DND-41 (cell line): ENCODE measurements at regions not wholly inside any gene's neighbourhood (a gene's known extent, or its start where the extent isn't known, plus 50 kb on each side); places are given as distances from the start of the nearest gene placed in this dataset.
"Not testable (repeated sequence)": the region's sequence is repeated elsewhere in the genome, so short reads cannot be mapped to it uniquely, and the experiment has no call there.

Source experiments
- ATAC-seq: fragments of 200-7000 bp; cut with Tn5 transposase; 3 replicates; pipeline ENCODE4 v1.9.1; 2021; ENCODE audit warnings: low read depth; ENCODE audit not compliant: insufficient read depth
- DNase-seq: peaks from one replicate; pipeline ENCODE4 v3.0.0-alpha.2; 2020
- H2AFZ ChIP-seq: 2 replicates; pipeline ENCODE4 v1.6.0; 2012; ENCODE audit warnings: low read depth, low read length
- H3K27ac ChIP-seq: 2 replicates; pipeline ENCODE4 v1.5.1; 2012; ENCODE audit warnings: low read length, inconsistent platforms
- H3K27me3 ChIP-seq: fragments of 200-600 bp; sonication (generic); 2 replicates; pipeline ENCODE4 v1.6.0; 2012; ENCODE audit warnings: low read length, mild to moderate bottlenecking, inconsistent platforms; ENCODE audit not compliant: insufficient read depth, poor library complexity
- H3K36me3 ChIP-seq: 2 replicates; pipeline ENCODE4 v1.5.1; 2012; ENCODE audit warnings: low read length, inconsistent platforms; ENCODE audit not compliant: insufficient read depth
- H3K4me1 ChIP-seq: 2 replicates; pipeline ENCODE4 v1.5.1; 2012; ENCODE audit warnings: mild to moderate bottlenecking, low read length; ENCODE audit not compliant: insufficient read depth
- H3K4me2 ChIP-seq: 2 replicates; pipeline ENCODE4 v1.6.0; 2012; ENCODE audit warnings: mild to moderate bottlenecking, moderate library complexity, low read length, inconsistent platforms; ENCODE audit not compliant: insufficient read depth
- H3K4me3 ChIP-seq, 2 experiments: fragments of 200-600 bp in 1 of 2; shearing (Covaris generic) in 1 of 2; 2 replicates each; pipeline ENCODE4 v1.5.1; 2012 to 2016; ENCODE audit warnings: inconsistent platforms in 2 of 2, low read length in 2 of 2, mild to moderate bottlenecking in 2 of 2, low read depth in 1 of 2, moderate library complexity in 1 of 2
- H3K79me2 ChIP-seq: 2 replicates; pipeline ENCODE4 v1.6.0; 2012; ENCODE audit warnings: low read length, inconsistent platforms; ENCODE audit not compliant: insufficient read depth
- H3K9ac ChIP-seq: 2 replicates; pipeline ENCODE4 v1.6.0; 2012; ENCODE audit warnings: low read depth, mild to moderate bottlenecking, inconsistent platforms, low read length, moderate library complexity
- H3K9me3 ChIP-seq: 2 replicates; pipeline ENCODE4 v1.5.1; 2012; ENCODE audit warnings: low read length, moderate library complexity, mild to moderate bottlenecking, inconsistent platforms; ENCODE audit not compliant: insufficient read depth, severe bottlenecking
- H4K20me1 ChIP-seq: 2 replicates; pipeline ENCODE4 v1.6.0; 2012; ENCODE audit warnings: low read length; ENCODE audit not compliant: insufficient read depth

DNA sequence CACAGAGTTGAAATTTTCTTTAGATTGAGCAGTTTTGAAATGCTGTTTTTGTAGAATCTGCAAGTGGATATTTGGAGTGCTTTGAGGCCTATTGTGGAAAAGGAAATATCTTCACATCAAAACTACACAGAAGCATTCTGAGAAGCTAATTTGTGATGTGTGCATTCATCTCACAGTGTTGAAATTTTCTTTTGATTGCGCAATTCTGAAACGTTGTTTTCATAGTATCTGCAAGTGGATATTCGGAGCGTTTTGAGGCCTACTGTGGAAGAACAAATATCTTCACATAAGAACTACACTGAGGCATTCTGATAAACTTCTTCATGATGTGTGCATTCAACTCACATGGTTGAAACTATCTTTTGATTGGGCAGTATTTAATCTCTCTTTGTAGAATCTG, 3143.4 kb upstream of the OR11H1 start:
- not testable (repeated sequence) for DNase-seq, H3K9me3 ChIP-seq, H4K20me1 ChIP-seq, H3K4me2 ChIP-seq, H3K79me2 ChIP-seq, H3K4me1 ChIP-seq, H2AFZ ChIP-seq, H3K4me3 ChIP-seq, H3K27ac ChIP-seq, ATAC-seq, H3K9ac ChIP-seq, H3K36me3 ChIP-seq, H3K27me3 ChIP-seq

DNA sequence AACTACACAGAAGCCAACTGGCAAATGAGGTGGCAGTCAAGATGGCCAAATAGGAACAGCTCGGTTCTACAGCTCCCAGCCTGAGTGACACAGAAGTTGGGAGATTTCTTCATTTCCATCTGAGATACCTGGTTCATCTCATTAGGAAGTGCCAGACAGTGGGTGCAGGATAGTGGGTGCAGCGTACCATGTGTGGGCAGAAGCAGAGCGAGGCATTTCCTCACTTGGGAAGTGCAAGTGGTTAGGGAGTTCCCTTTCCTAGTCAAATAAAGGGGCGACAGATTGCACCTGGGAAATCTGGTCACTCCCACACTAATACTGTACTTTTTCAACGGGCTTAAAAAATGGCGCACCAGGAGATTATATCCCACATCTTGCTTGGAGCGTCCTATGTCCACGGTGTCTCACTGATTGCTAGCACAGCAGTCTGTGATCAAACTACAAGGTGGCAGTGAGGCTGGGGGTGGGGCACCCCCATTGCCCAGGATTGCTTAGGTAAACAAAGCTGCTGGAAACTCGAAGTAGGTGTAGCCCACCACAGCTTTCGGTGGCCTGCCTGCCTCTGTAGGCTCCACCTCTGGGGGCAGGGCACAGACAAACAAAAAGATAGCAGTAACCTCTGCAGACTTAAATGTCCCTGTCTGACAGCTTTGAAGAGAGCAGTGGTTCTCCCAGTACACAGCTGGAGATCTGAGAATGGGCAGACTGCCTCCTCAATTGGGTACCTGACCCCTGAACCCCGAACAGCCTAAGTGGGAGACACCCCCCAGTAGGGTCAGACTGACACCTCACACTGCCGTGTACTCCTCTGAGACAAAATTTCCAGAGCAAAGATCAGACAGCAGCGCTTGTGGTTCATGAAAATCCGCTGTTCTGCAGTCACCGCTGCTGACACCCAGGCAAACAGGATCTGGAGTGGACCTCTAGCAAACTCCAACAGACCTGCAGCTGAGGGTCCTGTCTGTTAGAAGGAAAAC, 3138.9 kb upstream of the OR11H1 start:
- not testable (repeated sequence) for DNase-seq, H3K79me2 ChIP-seq, ATAC-seq, H3K4me1 ChIP-seq, H4K20me1 ChIP-seq, H3K27me3 ChIP-seq, H3K9ac ChIP-seq, H3K27ac ChIP-seq, H3K4me3 ChIP-seq, H2AFZ ChIP-seq, H3K4me2 ChIP-seq, H3K9me3 ChIP-seq, H3K36me3 ChIP-seq

DNA sequence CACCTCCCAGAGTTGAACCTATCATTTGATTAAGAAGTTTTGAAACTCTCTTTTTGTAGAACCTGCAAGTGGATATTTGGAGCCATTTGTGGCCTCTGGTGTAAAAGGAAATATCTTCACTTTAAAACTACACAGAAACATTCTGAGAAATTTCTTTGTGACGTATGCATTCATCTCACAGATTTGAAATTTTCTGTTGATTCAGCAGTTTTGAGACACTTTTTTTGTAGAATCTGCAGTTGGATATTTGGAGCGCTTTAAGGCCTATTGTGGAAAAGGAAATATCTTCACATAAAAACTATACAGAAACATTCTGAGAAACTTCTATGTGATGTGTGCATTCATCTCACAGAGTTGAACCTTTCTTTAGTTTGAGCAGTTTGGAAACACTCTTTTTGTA, 3130.7 kb upstream of the OR11H1 start:
- H3K4me2 ChIP-seq, H3K79me2 ChIP-seq, H3K36me3 ChIP-seq, H3K9me3 ChIP-seq, ATAC-seq, DNase-seq, H3K27ac ChIP-seq, H4K20me1 ChIP-seq, H3K27me3 ChIP-seq, H3K4me3 ChIP-seq, H3K9ac ChIP-seq, H3K4me1 ChIP-seq, H2AFZ ChIP-seq: not testable (repeated sequence)

DNA sequence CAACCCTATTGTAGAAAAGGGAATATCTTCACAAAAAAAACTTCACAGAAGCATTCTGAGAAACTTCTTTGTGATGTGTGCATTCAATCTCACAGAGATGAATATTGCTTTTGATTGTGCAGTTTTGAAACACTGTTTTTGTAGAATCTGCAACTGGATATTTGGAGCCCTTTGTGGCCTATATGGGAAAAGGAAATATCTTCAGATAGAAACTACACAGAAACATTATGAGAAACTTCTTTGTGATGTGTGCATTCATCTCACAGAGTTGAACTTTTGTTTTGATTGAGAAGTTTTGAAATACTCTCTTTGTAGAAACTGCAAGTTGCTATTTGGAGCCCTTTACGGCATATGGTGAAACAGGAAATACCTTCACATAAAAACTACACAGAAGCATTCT, 3126.1 kb upstream of the OR11H1 start:
- H3K9ac ChIP-seq, ATAC-seq, H3K27me3 ChIP-seq, H2AFZ ChIP-seq, H3K9me3 ChIP-seq, DNase-seq, H3K4me2 ChIP-seq, H3K79me2 ChIP-seq, H4K20me1 ChIP-seq, H3K36me3 ChIP-seq, H3K4me3 ChIP-seq: not testable (repeated sequence)
- Histone ChIP-seq H3K27ac (peak overlapping the region; percentile 39; the same call in 1 of the 2 replicates), H3K4me1 (peaks cover 15% of the 10 kb centered on the region)

DNA sequence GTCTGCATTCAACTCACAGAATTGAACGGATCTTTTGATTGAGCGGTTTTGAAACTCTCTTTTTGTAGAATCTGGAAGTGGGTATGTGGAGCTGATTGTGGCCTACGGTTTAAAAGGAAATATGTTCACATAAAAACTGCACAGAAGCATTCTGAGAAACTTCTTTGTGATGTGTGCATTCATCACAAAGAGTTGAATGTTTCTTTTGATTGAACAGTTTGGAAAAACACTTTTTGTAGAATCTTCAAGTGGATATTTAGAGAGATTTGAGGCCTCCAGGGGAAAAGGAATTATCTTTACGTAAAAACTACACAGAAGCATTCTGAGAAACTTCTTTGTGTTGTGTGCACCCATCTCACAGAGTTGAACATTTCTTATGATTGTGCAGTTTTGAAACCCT, 3125.5 kb upstream of the OR11H1 start:
- H3K9me3 ChIP-seq, H3K4me3 ChIP-seq, H2AFZ ChIP-seq, H4K20me1 ChIP-seq, H3K79me2 ChIP-seq, H3K27me3 ChIP-seq, H3K36me3 ChIP-seq, H3K27ac ChIP-seq, DNase-seq, ATAC-seq, H3K4me2 ChIP-seq, H3K9ac ChIP-seq: not testable (repeated sequence)
- H3K4me1 ChIP-seq, result peaks cover 15% of the 10 kb centered on the region

DNA sequence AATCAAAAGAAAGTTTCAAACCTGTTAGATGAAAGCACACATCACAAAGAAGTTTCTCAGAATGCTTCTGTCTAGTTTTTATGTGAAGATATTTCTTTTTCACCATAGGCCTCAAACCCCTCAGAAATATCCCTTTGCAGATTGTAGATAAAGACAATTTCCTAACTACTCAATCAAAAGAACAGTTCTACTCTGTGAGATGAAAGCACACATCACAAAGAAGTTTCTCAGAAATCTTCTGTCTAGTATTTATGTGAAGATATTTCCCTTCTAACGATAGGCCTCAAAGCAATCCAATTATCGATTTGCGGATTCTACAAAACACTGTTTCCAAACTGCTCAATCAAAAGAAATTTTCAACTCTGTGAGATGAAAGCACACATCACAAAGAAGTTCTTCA, 3092.1 kb upstream of the OR11H1 start:
- DNase-seq, H3K79me2 ChIP-seq, H3K27me3 ChIP-seq, H3K4me1 ChIP-seq, H3K36me3 ChIP-seq, H3K9me3 ChIP-seq, H3K27ac ChIP-seq, H4K20me1 ChIP-seq, H3K9ac ChIP-seq, H2AFZ ChIP-seq, ATAC-seq, H3K4me2 ChIP-seq, H3K4me3 ChIP-seq: not testable (repeated sequence)
